PC-9 (cell line): ENCODE measurements at regions not wholly inside any gene's neighbourhood (a gene's known extent, or its start where the extent isn't known, plus 50 kb on each side); places are given as distances from the start of the nearest gene placed in this dataset.

Source experiments
- EZH2 ChIP-seq: fragments of 200-600 bp; sonication (generic); IDR thresholded peaks from 2 replicates; pipeline ENCODE4 v1.8.0; 2017; ENCODE audit warnings: antibody characterized with exemption, low read depth
- TF ChIP-seq, protein P1 (sequence below): fragments of 200-600 bp; sonication (generic); conservative IDR thresholded peaks from 2 replicates; pipeline ENCODE4 v1.6.1; 2017; ENCODE audit warnings: mixed run types, antibody characterized with exemption, mild to moderate bottlenecking, moderate library complexity

DNA sequence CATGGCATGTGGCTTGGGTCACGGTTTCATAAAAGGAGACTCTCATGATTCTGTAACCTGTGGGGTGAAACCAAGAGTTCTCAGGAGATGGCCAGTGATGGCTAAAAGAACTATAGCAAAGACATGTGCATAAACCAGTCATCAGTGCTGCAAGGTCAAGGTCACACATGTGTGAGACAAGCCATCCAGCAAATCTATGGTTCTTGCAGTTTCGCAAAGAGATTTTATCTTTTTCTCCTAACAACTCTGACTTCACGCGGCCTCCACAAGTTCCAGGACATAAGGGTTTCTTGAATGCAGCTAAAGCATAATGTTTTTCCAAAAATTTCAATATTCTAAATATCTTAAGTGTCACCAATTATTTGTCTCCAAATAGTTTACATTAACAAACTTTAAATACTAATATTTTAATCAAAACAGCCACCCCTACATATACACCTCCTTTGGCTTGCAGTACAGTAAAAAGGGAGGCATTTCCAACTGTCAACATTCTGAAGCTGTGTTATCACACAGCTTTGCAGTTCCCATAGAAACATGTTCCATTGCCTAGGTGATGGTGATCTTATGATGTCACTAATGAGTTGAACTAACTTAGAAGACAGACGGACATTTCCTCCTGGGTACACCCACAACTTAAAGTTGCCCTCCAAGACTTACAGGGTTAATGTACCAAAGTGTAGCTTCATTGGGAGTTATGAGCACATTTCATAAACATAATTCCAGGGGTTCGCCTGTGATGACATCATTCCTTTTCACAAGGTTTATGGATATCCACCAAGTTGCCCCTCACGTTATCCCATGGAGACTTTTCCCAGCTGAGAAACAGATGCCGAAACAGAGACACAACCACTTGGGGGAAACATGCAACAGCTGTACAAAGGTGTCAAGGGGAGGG lies 250.9 kb upstream of the PDE10A start:
- TF ChIP-seq, protein P1, sequence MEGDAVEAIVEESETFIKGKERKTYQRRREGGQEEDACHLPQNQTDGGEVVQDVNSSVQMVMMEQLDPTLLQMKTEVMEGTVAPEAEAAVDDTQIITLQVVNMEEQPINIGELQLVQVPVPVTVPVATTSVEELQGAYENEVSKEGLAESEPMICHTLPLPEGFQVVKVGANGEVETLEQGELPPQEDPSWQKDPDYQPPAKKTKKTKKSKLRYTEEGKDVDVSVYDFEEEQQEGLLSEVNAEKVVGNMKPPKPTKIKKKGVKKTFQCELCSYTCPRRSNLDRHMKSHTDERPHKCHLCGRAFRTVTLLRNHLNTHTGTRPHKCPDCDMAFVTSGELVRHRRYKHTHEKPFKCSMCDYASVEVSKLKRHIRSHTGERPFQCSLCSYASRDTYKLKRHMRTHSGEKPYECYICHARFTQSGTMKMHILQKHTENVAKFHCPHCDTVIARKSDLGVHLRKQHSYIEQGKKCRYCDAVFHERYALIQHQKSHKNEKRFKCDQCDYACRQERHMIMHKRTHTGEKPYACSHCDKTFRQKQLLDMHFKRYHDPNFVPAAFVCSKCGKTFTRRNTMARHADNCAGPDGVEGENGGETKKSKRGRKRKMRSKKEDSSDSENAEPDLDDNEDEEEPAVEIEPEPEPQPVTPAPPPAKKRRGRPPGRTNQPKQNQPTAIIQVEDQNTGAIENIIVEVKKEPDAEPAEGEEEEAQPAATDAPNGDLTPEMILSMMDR, result no peak
- TF ChIP-seq EZH2, result no peak
